ENCODE measurements at regions not wholly inside any gene's neighbourhood (a gene's known extent, or its start where the extent isn't known, plus 50 kb on each side); places are given as distances from the start of the nearest gene placed in this dataset.

GRCh38 chr3:118472586-118472985 lies 562.1 kb downstream of the IGSF11 start:
- no peak for TF ChIP-seq EZH2phosphoT487 (IDR thresholded peaks at IDR 0.05; ENCODE audit: insufficient read depth, low read depth)
- TF ChIP-seq EZH2 (IDR thresholded peaks at IDR 0.05; ENCODE audit: insufficient read depth, poor library complexity, severe bottlenecking), result no peak

Data from GM23248 (cell line).